ENCODE measurements at regions not wholly inside any gene's neighbourhood (a gene's known extent, or its start where the extent isn't known, plus 50 kb on each side); places are given as distances from the start of the nearest gene placed in this dataset.

- TF ChIP-seq, protein P1, sequence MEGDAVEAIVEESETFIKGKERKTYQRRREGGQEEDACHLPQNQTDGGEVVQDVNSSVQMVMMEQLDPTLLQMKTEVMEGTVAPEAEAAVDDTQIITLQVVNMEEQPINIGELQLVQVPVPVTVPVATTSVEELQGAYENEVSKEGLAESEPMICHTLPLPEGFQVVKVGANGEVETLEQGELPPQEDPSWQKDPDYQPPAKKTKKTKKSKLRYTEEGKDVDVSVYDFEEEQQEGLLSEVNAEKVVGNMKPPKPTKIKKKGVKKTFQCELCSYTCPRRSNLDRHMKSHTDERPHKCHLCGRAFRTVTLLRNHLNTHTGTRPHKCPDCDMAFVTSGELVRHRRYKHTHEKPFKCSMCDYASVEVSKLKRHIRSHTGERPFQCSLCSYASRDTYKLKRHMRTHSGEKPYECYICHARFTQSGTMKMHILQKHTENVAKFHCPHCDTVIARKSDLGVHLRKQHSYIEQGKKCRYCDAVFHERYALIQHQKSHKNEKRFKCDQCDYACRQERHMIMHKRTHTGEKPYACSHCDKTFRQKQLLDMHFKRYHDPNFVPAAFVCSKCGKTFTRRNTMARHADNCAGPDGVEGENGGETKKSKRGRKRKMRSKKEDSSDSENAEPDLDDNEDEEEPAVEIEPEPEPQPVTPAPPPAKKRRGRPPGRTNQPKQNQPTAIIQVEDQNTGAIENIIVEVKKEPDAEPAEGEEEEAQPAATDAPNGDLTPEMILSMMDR (IDR thresholded peaks at IDR 0.05), result no peak
- no peak for TF ChIP-seq POLR2A (IDR thresholded peaks at IDR 0.05)
Observed at GRCh38 chr11:34795641-34796040, 120.5 kb downstream of the APIP start.
